T-helper 2 cell treated with Interferon-gamma antibody and Interleukin-4, amounts not matched to agents 5 μg/mL and 100 μg/mL, for 36 hours (primary cell): ENCODE measurements at regions not wholly inside any gene's neighbourhood (a gene's known extent, or its start where the extent isn't known, plus 50 kb on each side); places are given as distances from the start of the nearest gene placed in this dataset.
"Not testable (repeated sequence)": the region's sequence is repeated elsewhere in the genome, so short reads cannot be mapped to it uniquely, and the experiment has no call there.

Source experiments
- DNase-seq: peaks from one replicate; pipeline ENCODE4 v3.0.0; 2021; ENCODE audit warnings: low spot score
- H3K27ac Mint-ChIP-seq: one replicate; pipeline ENCODE4 v1.8.0; 2021; ENCODE audit warnings: mild to moderate bottlenecking, mixed read lengths
- H3K27me3 Mint-ChIP-seq: one replicate; pipeline ENCODE4 v1.8.0; 2021; ENCODE audit warnings: low read depth, mixed read lengths
- H3K36me3 Mint-ChIP-seq: one replicate; pipeline ENCODE4 v1.8.0; 2021; ENCODE audit warnings: low read depth, mixed read lengths
- H3K4me1 Mint-ChIP-seq: one replicate; pipeline ENCODE4 v1.8.0; 2021; ENCODE audit warnings: low read depth, mixed read lengths
- H3K4me3 Mint-ChIP-seq: one replicate; pipeline ENCODE4 v1.8.0; 2022; ENCODE audit warnings: mild to moderate bottlenecking, moderate library complexity, mixed read lengths
- H3K9me3 Mint-ChIP-seq: one replicate; pipeline ENCODE4 v1.8.0; 2021; ENCODE audit warnings: mixed read lengths

GRCh38 chrX:102858826-102859549 lies 78.1 kb upstream of the RAB40AL start:
- not testable (repeated sequence) for H3K9me3 Mint-ChIP-seq, DNase-seq, H3K4me1 Mint-ChIP-seq, H3K4me3 Mint-ChIP-seq, H3K36me3 Mint-ChIP-seq, H3K27ac Mint-ChIP-seq, H3K27me3 Mint-ChIP-seq

GRCh38 chrX:102859550-102859871 lies 77.6 kb upstream of the RAB40AL start:
- Mint-ChIP-seq H3K4me1 (peaks cover 4% of the 10 kb centered on the region), H3K27me3 (no peaks in the 10 kb centered on the region), H3K4me3 (no peak overlapping the region), H3K36me3 (no peaks in the 10 kb centered on the region), H3K9me3 (no peaks in the 10 kb centered on the region), H3K27ac (no peak overlapping the region)
- no peak for DNase-seq

- no peak for DNase-seq
- Mint-ChIP-seq H3K36me3 (peaks cover 3% of the 10 kb centered on the region), H3K4me1 (peaks cover 4% of the 10 kb centered on the region), H3K4me3 (no peak overlapping the region), H3K9me3 (no peaks in the 10 kb centered on the region), H3K27me3 (no peaks in the 10 kb centered on the region), H3K27ac (no peak overlapping the region)
Observed at GRCh38 chrX:102860235-102860634, 76.8 kb upstream of the RAB40AL start.

GRCh38 chrX:102863735-102864134 lies 73.3 kb upstream of the RAB40AL start:
- Mint-ChIP-seq H3K9me3 (no peaks in the 10 kb centered on the region), H3K4me3 (no peak overlapping the region)

GRCh38 chrX:102866981-102867656 lies 70.0 kb upstream of the RAB40AL start:
- Mint-ChIP-seq H3K4me1 (peaks cover 4% of the 10 kb centered on the region), H3K36me3 (peaks cover 4% of the 10 kb centered on the region), H3K4me3 (no peak overlapping the region), H3K9me3 (no peaks in the 10 kb centered on the region), H3K27me3 (no peaks in the 10 kb centered on the region), H3K27ac (no peak overlapping the region)
- DNase-seq: no peak

More at GRCh38 chrX:102863735-102864134, 73.3 kb upstream of the RAB40AL start:
- no peak overlapping the region for H3K27ac Mint-ChIP-seq
- H3K27me3 Mint-ChIP-seq: no peaks in the 10 kb centered on the region
- peak; percentile 52 for DNase-seq
- peaks cover 4% of the 10 kb centered on the region for H3K36me3 Mint-ChIP-seq
- peaks cover 4% of the 10 kb centered on the region for H3K4me1 Mint-ChIP-seq

GRCh38 chrX:102883491-102883890 lies 53.6 kb upstream of the RAB40AL start:
- H3K9me3 Mint-ChIP-seq: no peaks in the 10 kb centered on the region

More at GRCh38 chrX:102883491-102883890, 53.6 kb upstream of the RAB40AL start:
- DNase-seq: no peak
- Mint-ChIP-seq H3K4me1 (no peaks in the 10 kb centered on the region), H3K27ac (no peak overlapping the region), H3K27me3 (no peaks in the 10 kb centered on the region), H3K4me3 (no peak overlapping the region), H3K36me3 (no peaks in the 10 kb centered on the region)
